PC-9 (cell line): ENCODE measurements at regions not wholly inside any gene's neighbourhood (a gene's known extent, or its start where the extent isn't known, plus 50 kb on each side); places are given as distances from the start of the nearest gene placed in this dataset.
"Not testable (repeated sequence)": the region's sequence is repeated elsewhere in the genome, so short reads cannot be mapped to it uniquely, and the experiment has no call there.

ENCODE experiments used
- BruUV-seq: library from RNA; stranded (reverse); fragments of 400-500 nt; replicated peaks from 2 replicates; lab custom pipeline; 2021; lab: Mats Ljungman, UMichigan
- CTCF ChIA-PET: fragments of 300-600 bp; sonication (Branson Sonifier 250); formaldehyde crosslinking; loops from one replicate; lab custom pipeline; 2022; ENCODE audit warnings: antibody characterized with exemption; lab: Charles Lee
- POLR2A ChIA-PET: fragments of 300-600 bp; sonication (Branson Sonifier 250); formaldehyde crosslinking; loops from one replicate; lab custom pipeline; 2022; ENCODE audit warnings: antibody characterized with exemption; ENCODE audit not compliant: unreplicated experiment; lab: Charles Lee
- DNase-seq, 2 experiments: peaks; one replicate each; pipeline versions ENCODE4 v3.0.0 to v3.0.0-alpha.2; 2015 to 2022; ENCODE audit warnings: mixed read lengths in 1 of 2
- H2AFZ ChIP-seq: fragments of 200-600 bp; sonication (generic); 2 replicates; pipeline ENCODE4 v1.8.1; 2017; ENCODE audit warnings: antibody characterized with exemption
- H3F3A ChIP-seq: fragments of 200-600 bp; sonication (generic); 2 replicates; pipeline ENCODE4 v1.8.1; 2017; ENCODE audit warnings: antibody characterized with exemption, mild to moderate bottlenecking, low read depth; ENCODE audit not compliant: insufficient read depth
- H3K27ac ChIP-seq: fragments of 200-600 bp; sonication (generic); 2 replicates; pipeline ENCODE4 v1.6.1; 2016; ENCODE audit warnings: mixed run types
- H3K27me3 ChIP-seq: fragments of 200-600 bp; sonication (generic); 2 replicates; pipeline ENCODE4 v1.6.1; 2016; ENCODE audit warnings: low read depth, mixed run types; ENCODE audit not compliant: insufficient read depth
- H3K36me3 ChIP-seq: fragments of 200-600 bp; sonication (generic); 2 replicates; pipeline ENCODE4 v1.6.1; 2016; ENCODE audit warnings: low read depth, mixed run types
- H3K4me1 ChIP-seq: fragments of 200-600 bp; sonication (generic); replicated peaks from 2 replicates; pipeline ENCODE4 v1.6.1; 2016; ENCODE audit warnings: mixed run types; ENCODE audit not compliant: insufficient read depth
- H3K4me2 ChIP-seq: fragments of 200-600 bp; sonication (generic); 2 replicates; pipeline ENCODE4 v1.6.1; 2017; ENCODE audit warnings: mixed run types
- H3K4me3 ChIP-seq: fragments of 200-600 bp; sonication (generic); 2 replicates; pipeline ENCODE4 v1.6.1; 2016; ENCODE audit warnings: mixed run types
- H3K79me2 ChIP-seq: fragments of 200-600 bp; sonication (generic); 2 replicates; pipeline ENCODE4 v1.6.1; 2017; ENCODE audit warnings: low read depth, mixed run types
- H3K9me2 ChIP-seq: fragments of 200-600 bp; sonication (generic); 2 replicates; pipeline ENCODE4 v1.8.1; 2017; ENCODE audit warnings: mild to moderate bottlenecking; ENCODE audit not compliant: insufficient read depth
- H3K9me3 ChIP-seq: fragments of 200-600 bp; sonication (generic); 2 replicates; pipeline ENCODE4 v1.8.1; 2016; ENCODE audit warnings: low read depth; ENCODE audit not compliant: insufficient read depth
- H4K20me1 ChIP-seq: fragments of 200-600 bp; sonication (generic); 2 replicates; pipeline ENCODE4 v1.8.1; 2017; ENCODE audit not compliant: insufficient read depth
- CTCF ChIP-seq: fragments of 200-600 bp; sonication (generic); conservative IDR thresholded peaks from 2 replicates; pipeline ENCODE4 v1.6.1; 2017; ENCODE audit warnings: mixed run types, antibody characterized with exemption, mild to moderate bottlenecking, moderate library complexity
- EZH2 ChIP-seq: fragments of 200-600 bp; sonication (generic); IDR thresholded peaks from 2 replicates; pipeline ENCODE4 v1.8.0; 2017; ENCODE audit warnings: antibody characterized with exemption, low read depth
- intact Hi-C: fragments of 100-400 bp; cut with micrococcal nuclease; formaldehyde crosslinking; loops from one replicate; pipeline ENCODE4 v1.10.0; 2022; ENCODE audit not compliant: unreplicated experiment

- Histone ChIP-seq H3K27ac (no peak overlapping the region), H3K4me1 (no peaks in the 10 kb centered on the region), H3K9me3 (no peaks in the 10 kb centered on the region), H3K4me2 (no peak overlapping the region), H3K9me2 (no peaks in the 10 kb centered on the region), H3K27me3 (peaks cover 47% of the 10 kb centered on the region), H3K79me2 (no peaks in the 10 kb centered on the region), H2AFZ (no peak overlapping the region), H3K4me3 (no peak overlapping the region), H3K36me3 (no peaks in the 10 kb centered on the region), H4K20me1 (no peaks in the 10 kb centered on the region), H3F3A (no peaks in the 10 kb centered on the region)
- DNase-seq, result no peak
- BruUV-seq, result no TSS peak
- ChIA-PET CTCF (no interaction called here), POLR2A (no interaction called here)
- intact Hi-C loops, result no loop called here
- no peak for TF ChIP-seq EZH2
- no peak for TF ChIP-seq CTCF
These were observed 90.3 kb upstream of the TMTC4 start for GRCh38 chr13:100764937-100765336.

DNA sequence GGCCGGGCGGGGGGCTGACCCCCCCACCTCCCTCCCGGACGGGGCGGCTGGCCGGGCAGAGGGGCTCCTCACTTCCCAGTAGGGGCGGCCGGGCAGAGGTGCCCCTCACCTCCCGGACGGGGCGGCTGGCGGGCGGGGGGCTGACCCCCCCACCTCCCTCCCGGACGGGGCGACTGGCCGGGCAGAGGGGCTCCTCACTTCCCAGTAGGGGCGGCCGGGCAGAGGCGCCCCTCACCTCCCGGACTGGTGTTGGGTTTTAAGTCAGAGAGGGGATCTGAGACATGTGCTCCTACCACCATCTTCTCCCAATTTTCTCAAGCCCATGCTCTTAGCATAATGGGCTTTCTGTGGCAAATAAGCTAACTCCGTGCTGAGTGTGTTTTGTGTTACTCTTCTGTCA lies 87.5 kb upstream of the TMTC4 start:
- H3K9me2 ChIP-seq, H3K79me2 ChIP-seq, H2AFZ ChIP-seq, H3K27ac ChIP-seq, DNase-seq, H3F3A ChIP-seq, intact Hi-C loops, BruUV-seq, CTCF ChIA-PET, H4K20me1 ChIP-seq, H3K4me2 ChIP-seq, H3K4me1 ChIP-seq, H3K9me3 ChIP-seq, H3K36me3 ChIP-seq, H3K4me3 ChIP-seq, POLR2A ChIA-PET: not testable (repeated sequence)
- H3K27me3 ChIP-seq, result peaks cover 62% of the 10 kb centered on the region

- Histone ChIP-seq H3K4me1 (no peaks in the 10 kb centered on the region), H3K9me3 (no peaks in the 10 kb centered on the region), H3K4me2 (no peak overlapping the region), H3K27ac (no peak overlapping the region), H3K79me2 (no peaks in the 10 kb centered on the region), H3K27me3 (peaks cover 89% of the 10 kb centered on the region), H3K4me3 (no peak overlapping the region), H3K36me3 (no peaks in the 10 kb centered on the region), H4K20me1 (no peaks in the 10 kb centered on the region), H2AFZ (no peak overlapping the region), H3K9me2 (no peaks in the 10 kb centered on the region), H3F3A (no peaks in the 10 kb centered on the region)
- intact Hi-C loops, result no loop called here
- ChIA-PET CTCF (no interaction called here), POLR2A (no interaction called here)
- no peak for DNase-seq
- TF ChIP-seq CTCF (no peak), EZH2 (no peak)
- BruUV-seq, result no TSS peak
These were observed 81.3 kb upstream of the TMTC4 start for GRCh38 chr13:100755891-100756290.

- no peaks in the 10 kb centered on the region for H3K79me2 ChIP-seq
- no peaks in the 10 kb centered on the region for H3K9me3 ChIP-seq
- H3K27me3 ChIP-seq, result peaks cover 96% of the 10 kb centered on the region
- no peaks in the 10 kb centered on the region for H4K20me1 ChIP-seq
- no peaks in the 10 kb centered on the region for H3F3A ChIP-seq
- intact Hi-C loops, result no loop called here
- H3K4me2 ChIP-seq, result no peak overlapping the region
- no peak overlapping the region for H2AFZ ChIP-seq
- H3K27ac ChIP-seq, result no peak overlapping the region
- ChIA-PET POLR2A (no interaction called here), CTCF (no interaction called here)
- BruUV-seq, result no TSS peak
- no peak overlapping the region for H3K4me3 ChIP-seq
- H3K4me1 ChIP-seq, result no peaks in the 10 kb centered on the region
- no peaks in the 10 kb centered on the region for H3K36me3 ChIP-seq
- TF ChIP-seq CTCF, result no peak
- TF ChIP-seq EZH2, result no peak
- no peak for DNase-seq
- H3K9me2 ChIP-seq, result no peaks in the 10 kb centered on the region
These were observed 79.9 kb upstream of the TMTC4 start for GRCh38 chr13:100754459-100754858.
